Dermis microvascular lymphatic vessel endothelial cell (primary cell): ENCODE measurements at regions not wholly inside any gene's neighbourhood (a gene's known extent, or its start where the extent isn't known, plus 50 kb on each side); places are given as distances from the start of the nearest gene placed in this dataset.
"Not testable (repeated sequence)": the region's sequence is repeated elsewhere in the genome, so short reads cannot be mapped to it uniquely, and the experiment has no call there.

Source experiments
- DNase-seq, 2 donors: peaks; one replicate each; pipeline versions ENCODE4 v3.0.0 to v3.0.0-alpha.2; 2010; ENCODE audit warnings: low read depth in 2 of 2

DNA sequence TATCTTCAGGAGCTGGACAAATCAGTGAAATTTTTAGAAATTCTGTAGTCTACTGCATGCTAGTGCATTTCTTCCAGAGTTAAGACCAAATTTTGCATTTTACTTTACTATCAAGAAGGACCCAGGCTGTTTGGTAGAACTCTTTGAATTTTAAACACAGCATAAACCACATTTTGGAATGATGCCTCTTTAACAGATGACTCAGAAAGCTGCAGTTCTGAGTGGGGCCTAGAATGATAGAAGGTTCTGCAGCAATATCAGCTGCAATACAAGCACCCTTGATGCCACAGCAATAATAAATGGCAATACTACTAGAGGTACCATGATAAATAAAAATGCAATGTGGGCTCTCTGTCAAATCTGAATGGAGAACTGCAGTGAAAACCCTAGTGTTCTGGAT, 198.7 kb downstream of the TMA16 start:
- DNase-seq = no peak

- no peak for DNase-seq
Observed at GRCh38 chr4:163693776-163694175, 199.3 kb downstream of the TMA16 start.

- no peak for DNase-seq
Observed at GRCh38 chr4:163694385-163694784, 199.9 kb downstream of the TMA16 start.

DNA sequence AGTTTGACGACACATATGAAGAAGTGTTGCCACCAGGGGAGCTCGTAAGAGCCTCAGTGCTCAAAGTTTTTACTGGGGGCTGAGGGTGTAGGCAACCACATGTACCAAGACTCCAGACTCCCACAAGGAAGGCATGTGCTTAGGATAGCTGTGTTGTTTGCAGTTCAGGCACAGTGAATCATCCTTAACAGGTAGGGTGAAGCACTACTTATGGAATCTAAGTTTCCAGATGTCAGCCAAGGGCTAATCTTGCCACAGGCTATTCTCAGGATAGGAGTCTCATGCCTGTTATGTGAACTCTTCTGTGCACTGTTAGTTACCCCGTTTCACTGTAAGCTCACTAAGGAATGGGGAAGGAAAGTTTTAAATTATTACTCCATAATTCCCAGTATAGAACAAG, 202.6 kb downstream of the TMA16 start:
- DNase-seq = no peak

GRCh38 chr4:163700383-163700782, 205.9 kb downstream of the TMA16 start:
- not testable (repeated sequence) for DNase-seq

- no peak for DNase-seq
Observed at GRCh38 chr4:163701916-163702315, 207.4 kb downstream of the TMA16 start.

DNA sequence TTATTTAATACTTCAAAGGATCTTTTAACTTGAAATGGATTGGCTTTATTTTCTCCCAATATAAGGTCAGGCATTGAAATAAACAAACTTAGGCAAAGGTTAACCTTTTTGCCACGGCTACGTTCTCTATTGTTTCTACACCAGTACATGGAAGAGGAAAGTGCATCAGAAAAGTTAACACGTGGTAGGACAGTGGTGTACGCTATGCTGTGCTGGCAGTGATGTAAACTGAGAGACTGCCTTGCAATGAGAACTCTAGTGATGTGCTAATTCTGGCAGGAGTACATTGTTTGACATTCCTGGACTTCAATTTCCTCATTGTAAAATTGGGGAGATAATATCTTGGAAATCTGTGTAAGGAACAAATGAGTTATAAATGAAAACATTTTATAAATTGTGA, 208.2 kb downstream of the TMA16 start:
- DNase-seq = no peak

DNA sequence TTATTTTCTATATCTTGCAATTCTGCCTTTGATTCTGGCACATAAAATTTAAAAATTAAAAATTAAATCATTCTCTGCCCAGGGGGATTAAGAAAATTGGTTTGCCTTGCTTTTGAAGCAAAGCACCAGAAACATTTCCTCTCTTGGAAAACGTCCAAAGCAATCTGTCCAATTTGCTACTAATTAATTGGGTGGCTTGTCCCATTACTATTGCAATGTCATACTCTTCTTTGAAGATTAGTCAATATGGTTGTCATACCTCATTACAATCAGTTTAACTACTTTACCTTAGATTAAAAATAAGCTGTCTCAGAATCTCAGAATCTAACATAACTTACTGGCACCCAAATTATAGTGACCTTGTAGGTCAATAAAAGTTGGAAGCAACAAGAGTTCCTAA, 208.8 kb downstream of the TMA16 start:
- DNase-seq = no peak

GRCh38 chr4:163707873-163708272, 213.4 kb downstream of the TMA16 start:
- no peak for DNase-seq

GRCh38 chr4:163709601-163710000, 215.1 kb downstream of the TMA16 start:
- no peak for DNase-seq

DNA sequence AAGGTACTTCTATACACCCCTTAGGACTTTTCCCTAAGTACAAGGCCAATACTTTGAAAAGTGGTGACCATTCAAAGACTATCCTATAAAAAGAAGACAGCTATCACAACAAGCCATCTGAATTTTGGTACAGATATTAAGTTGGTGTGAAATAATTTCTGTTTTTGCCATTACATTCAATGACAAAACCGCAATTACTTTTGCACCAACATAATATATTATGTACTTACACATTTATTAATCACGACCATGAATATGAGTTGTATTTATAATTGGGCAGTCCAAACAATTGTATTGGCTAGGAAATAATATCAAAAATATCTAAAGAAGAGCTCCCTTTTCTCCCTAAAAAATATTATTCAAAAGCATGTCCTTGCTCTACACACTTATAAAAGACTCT, 215.7 kb downstream of the TMA16 start:
- no peak for DNase-seq

DNA sequence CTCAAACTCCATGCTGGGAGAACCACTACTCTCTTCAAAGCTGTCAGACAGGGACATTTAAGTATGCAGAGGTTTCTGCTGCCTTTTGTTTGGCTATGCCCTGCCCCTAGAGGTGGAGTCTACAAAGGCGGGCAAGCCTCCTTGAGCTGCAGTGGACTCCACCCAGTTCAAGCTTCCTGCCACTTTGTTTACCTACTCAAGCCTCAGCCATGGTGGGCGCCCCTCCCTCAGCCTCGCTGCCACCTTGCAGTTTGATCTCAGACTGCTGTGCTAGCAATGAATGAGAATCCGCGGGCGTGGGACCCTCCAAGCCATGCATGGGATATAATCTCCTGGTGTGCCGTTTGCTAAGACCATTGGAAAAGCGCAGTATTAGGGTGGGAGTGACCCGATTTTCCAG, 230.0 kb downstream of the TMA16 start:
- not testable (repeated sequence) for DNase-seq

GRCh38 chr4:163726641-163727040, 232.2 kb downstream of the TMA16 start:
- DNase-seq = no peak

- DNase-seq = no peak
Observed at GRCh38 chr4:163731071-163731470, 236.6 kb downstream of the TMA16 start.

DNA sequence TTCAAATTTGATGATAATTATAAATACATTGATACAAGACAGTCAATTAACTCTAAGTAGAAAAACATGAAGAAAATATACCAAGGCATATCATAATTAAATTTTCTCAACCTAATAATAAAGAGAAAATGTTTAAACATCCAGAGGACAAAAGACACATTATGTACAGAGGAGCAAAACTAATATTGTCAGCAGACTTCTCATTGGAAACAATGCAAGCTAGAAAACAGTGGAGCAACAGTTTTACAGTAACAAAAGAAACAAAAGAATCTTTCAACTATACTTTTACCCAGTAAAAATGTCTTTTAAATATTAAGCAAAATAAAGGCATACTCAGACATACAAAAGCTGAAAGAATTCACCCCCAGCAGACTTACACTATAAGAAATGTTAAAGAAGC, 238.0 kb downstream of the TMA16 start:
- DNase-seq = no peak

DNA sequence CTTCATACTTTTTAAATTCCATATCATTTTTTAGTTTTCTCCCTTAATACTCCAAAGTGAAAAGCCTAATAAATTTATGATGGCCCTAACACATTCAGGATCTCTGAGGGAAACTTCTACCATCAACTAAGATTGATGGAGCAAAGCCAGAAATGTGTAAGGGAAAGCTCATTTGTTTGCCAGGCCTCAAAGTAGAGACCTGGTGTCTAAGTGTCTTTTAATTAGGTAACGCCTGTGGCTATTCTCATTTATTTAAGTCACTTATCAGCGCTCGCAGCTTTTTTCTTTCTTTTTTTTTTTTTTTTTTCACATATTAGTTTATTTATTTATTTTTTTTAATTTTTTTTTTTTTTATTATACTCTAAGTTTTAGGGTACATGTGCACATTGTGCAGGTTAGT, 242.4 kb downstream of the TMA16 start:
- no peak for DNase-seq

DNA sequence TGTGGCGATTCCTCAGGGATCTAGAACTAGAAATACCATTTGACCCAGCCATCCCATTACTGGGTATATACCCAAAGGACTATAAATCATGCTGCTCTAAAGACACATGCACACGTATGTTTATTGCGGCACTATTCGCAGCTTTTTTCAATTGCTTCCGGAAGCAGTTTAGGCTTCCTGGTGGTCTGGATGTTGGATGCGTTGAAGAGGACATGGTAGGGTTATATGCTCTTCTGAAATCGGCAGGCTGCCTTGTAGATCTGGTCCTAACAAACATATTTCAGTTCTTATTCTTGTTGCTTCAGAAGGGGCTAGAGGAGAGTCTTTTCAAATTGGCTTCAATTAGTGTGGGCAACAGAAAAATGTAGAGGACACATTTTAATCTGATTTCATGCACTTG, 243.4 kb downstream of the TMA16 start:
- DNase-seq = not testable (repeated sequence)

GRCh38 chr4:163738521-163738920, 244.0 kb downstream of the TMA16 start:
- no peak for DNase-seq

GRCh38 chr4:163744861-163745260, 250.4 kb downstream of the TMA16 start:
- no peak for DNase-seq

GRCh38 chr4:163747293-163747692, 252.8 kb downstream of the TMA16 start:
- no peak for DNase-seq

GRCh38 chr4:163747886-163748285, 253.4 kb downstream of the TMA16 start:
- DNase-seq = no peak

- DNase-seq = no peak
Observed at GRCh38 chr4:163748449-163748848, 254.0 kb downstream of the TMA16 start.

DNA sequence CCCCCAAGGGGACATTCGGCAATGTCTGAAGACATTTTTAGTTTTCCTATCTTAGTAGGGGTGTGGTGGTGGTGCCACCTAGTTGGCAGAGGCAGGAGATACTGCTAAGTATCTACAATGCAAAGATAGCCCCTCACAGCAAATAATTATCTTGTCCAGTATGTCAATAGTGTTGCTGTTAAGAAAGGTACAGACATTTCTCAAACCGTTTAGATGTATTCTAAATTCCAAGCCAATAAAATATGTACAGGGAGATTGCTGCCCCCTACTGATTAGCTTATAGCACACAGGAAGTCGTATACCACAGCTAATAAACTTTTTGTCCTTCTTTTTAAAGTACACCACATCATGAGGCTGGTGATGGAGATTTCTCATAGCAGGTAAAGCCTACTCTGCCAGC, 260.5 kb downstream of the TMA16 start:
- no peak for DNase-seq

DNA sequence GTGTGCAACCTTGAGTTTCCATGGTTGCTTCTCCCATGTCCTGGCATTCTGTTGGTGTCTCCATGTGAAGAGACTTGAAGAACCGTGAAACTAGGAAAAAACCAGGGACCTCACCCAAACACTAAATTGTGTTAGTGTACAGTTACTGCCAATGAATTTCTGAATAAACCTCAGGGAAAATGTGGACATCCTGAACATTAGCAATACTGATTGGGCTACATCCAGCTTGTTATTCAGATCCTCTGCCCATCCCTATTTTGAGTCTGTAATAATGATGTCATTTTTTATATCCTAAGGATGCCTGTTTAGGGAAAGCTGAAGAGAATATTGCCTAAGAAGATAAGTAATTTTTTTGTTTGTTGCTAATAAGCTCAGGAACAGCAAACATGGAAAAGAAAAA, 262.7 kb downstream of the TMA16 start:
- no peak for DNase-seq

- no peak for DNase-seq
Observed at GRCh38 chr4:163758032-163758431, 263.5 kb downstream of the TMA16 start.
